HG02763 (cell line): ENCODE measurements at regions not wholly inside any gene's neighbourhood (a gene's known extent, or its start where the extent isn't known, plus 50 kb on each side); places are given as distances from the start of the nearest gene placed in this dataset.
"Not testable (repeated sequence)": the region's sequence is repeated elsewhere in the genome, so short reads cannot be mapped to it uniquely, and the experiment has no call there.

Source experiments
- ATAC-seq: cut with Tn5 transposase; IDR thresholded peaks from one replicate; pipeline ENCODE4 v1.9.1; 2021; ENCODE audit warnings: mild to moderate bottlenecking, moderate library complexity; ENCODE audit not compliant: unreplicated experiment

- ATAC-seq: no peak
Measured at GRCh38 chr6:2611092-2611491, 139.6 kb downstream of the MYLK4 start.

- no peak for ATAC-seq
Measured at GRCh38 chr6:2608503-2608902, 142.2 kb downstream of the MYLK4 start.

GRCh38 chr6:2600363-2600762 lies 150.4 kb downstream of the MYLK4 start:
- no peak for ATAC-seq

GRCh38 chr6:2599817-2600216 lies 150.9 kb downstream of the MYLK4 start:
- no peak for ATAC-seq

- no peak for ATAC-seq
Measured at GRCh38 chr6:2598867-2599266, 151.9 kb downstream of the MYLK4 start.

- no peak for ATAC-seq
Measured at GRCh38 chr6:2597991-2598390, 152.7 kb downstream of the MYLK4 start.

- not testable (repeated sequence) for ATAC-seq
Measured at GRCh38 chr6:2597457-2597856, 153.3 kb downstream of the MYLK4 start.

- ATAC-seq: no peak
Measured at GRCh38 chr6:2596222-2596621, 154.5 kb downstream of the MYLK4 start.

GRCh38 chr6:2594868-2595267 lies 155.9 kb downstream of the MYLK4 start:
- ATAC-seq: no peak

GRCh38 chr6:2593167-2593566 lies 157.6 kb downstream of the MYLK4 start:
- ATAC-seq: no peak

- no peak for ATAC-seq
Measured at GRCh38 chr6:2589171-2589661, 161.5 kb downstream of the MYLK4 start.

GRCh38 chr6:2583459-2583858 lies 167.3 kb downstream of the MYLK4 start:
- no peak for ATAC-seq

- no peak for ATAC-seq
Measured at GRCh38 chr6:2582268-2582667, 168.5 kb downstream of the MYLK4 start.

GRCh38 chr6:2581611-2582010 lies 169.1 kb downstream of the MYLK4 start:
- no peak for ATAC-seq

- no peak for ATAC-seq
Measured at GRCh38 chr6:2581011-2581410, 169.7 kb downstream of the MYLK4 start.

- no peak for ATAC-seq
Measured at GRCh38 chr6:2579804-2580570, 170.7 kb downstream of the MYLK4 start.

GRCh38 chr6:2579241-2579761 lies 171.4 kb downstream of the MYLK4 start:
- no peak for ATAC-seq

- ATAC-seq: no peak
Measured at GRCh38 chr6:2578767-2579166, 172.0 kb downstream of the MYLK4 start.

GRCh38 chr6:2576499-2576898 lies 174.2 kb downstream of the MYLK4 start:
- ATAC-seq: no peak

GRCh38 chr6:2575236-2575635 lies 175.5 kb downstream of the MYLK4 start:
- no peak for ATAC-seq

- not testable (repeated sequence) for ATAC-seq
Measured at GRCh38 chr6:2569420-2569819, 181.3 kb downstream of the MYLK4 start.

- ATAC-seq: no peak
Measured at GRCh38 chr6:2566048-2566447, 184.7 kb downstream of the MYLK4 start.

- no peak for ATAC-seq
Measured at GRCh38 chr6:2565499-2565898, 185.2 kb downstream of the MYLK4 start.
